ENCODE measurements at regions not wholly inside any gene's neighbourhood (a gene's known extent, or its start where the extent isn't known, plus 50 kb on each side); places are given as distances from the start of the nearest gene placed in this dataset.

DNA sequence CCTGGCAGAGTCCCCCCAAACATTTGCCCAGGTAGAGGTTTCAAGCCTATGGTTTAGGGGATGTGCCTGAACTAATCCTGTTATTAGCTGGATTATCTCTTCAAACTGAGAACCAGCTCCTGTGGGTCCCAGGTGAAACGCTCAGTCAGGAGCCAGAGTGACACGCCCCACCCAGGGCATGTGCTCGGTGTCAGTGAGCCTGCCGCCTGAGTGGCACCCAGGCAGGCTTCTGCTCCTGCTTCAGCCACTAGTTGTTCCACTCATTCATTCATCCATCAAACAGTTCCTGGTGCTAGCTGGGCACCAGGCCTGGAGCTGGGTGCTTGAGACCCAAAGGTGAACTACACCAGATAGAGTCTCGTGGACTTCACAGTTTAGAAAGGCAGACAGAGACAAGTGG, 129.4 kb upstream of the PITX1 start:
- WGBS (ENCODE audit: missing lambda C conversion rate), result 76% methylated on average over 5 of the region's 5 CpGs
- ChIA-PET CTCF (interaction anchor here (0.7 to 1.2 kb wide), 3 partner anchors 8 to 814 kb away, joined by 3 read pairs; no protein-coding TSS in a partner anchor), POLR2A (no interaction called here)
- ATAC-seq, result no peak
- no peak for DNase-seq (ENCODE audit: low read depth in 1 of 2, low spot score in 1 of 2)
- no peak for TF ChIP-seq EHMT2 (IDR thresholded peaks at IDR 0.05; ENCODE audit: low read depth)
- TF ChIP-seq, protein P1, sequence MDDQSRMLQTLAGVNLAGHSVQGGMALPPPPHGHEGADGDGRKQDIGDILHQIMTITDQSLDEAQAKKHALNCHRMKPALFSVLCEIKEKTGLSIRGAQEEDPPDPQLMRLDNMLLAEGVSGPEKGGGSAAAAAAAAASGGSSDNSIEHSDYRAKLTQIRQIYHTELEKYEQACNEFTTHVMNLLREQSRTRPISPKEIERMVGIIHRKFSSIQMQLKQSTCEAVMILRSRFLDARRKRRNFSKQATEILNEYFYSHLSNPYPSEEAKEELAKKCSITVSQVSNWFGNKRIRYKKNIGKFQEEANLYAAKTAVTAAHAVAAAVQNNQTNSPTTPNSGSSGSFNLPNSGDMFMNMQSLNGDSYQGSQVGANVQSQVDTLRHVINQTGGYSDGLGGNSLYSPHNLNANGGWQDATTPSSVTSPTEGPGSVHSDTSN (IDR thresholded peaks at IDR 0.05), result no peak
- TF ChIP-seq, protein P2, sequence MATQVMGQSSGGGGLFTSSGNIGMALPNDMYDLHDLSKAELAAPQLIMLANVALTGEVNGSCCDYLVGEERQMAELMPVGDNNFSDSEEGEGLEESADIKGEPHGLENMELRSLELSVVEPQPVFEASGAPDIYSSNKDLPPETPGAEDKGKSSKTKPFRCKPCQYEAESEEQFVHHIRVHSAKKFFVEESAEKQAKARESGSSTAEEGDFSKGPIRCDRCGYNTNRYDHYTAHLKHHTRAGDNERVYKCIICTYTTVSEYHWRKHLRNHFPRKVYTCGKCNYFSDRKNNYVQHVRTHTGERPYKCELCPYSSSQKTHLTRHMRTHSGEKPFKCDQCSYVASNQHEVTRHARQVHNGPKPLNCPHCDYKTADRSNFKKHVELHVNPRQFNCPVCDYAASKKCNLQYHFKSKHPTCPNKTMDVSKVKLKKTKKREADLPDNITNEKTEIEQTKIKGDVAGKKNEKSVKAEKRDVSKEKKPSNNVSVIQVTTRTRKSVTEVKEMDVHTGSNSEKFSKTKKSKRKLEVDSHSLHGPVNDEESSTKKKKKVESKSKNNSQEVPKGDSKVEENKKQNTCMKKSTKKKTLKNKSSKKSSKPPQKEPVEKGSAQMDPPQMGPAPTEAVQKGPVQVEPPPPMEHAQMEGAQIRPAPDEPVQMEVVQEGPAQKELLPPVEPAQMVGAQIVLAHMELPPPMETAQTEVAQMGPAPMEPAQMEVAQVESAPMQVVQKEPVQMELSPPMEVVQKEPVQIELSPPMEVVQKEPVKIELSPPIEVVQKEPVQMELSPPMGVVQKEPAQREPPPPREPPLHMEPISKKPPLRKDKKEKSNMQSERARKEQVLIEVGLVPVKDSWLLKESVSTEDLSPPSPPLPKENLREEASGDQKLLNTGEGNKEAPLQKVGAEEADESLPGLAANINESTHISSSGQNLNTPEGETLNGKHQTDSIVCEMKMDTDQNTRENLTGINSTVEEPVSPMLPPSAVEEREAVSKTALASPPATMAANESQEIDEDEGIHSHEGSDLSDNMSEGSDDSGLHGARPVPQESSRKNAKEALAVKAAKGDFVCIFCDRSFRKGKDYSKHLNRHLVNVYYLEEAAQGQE (IDR thresholded peaks at IDR 0.05), result no peak
- no peak for TF ChIP-seq CHD4 (IDR thresholded peaks at IDR 0.05; ENCODE audit: borderline replicate concordance)
- no peak for TF ChIP-seq POLR2AphosphoS2 (conservative IDR thresholded peaks at IDR 0.05; ENCODE audit: low read length)
- no peak for TF ChIP-seq ZNF302 (CRISPR knock-in tag; IDR thresholded peaks at IDR 0.05)
- TF ChIP-seq SMC3 (IDR thresholded peaks at IDR 0.05), result no peak
- TF ChIP-seq CBX8 (IDR thresholded peaks at IDR 0.05), result no peak
- no peak for TF ChIP-seq SREBF2 (IDR thresholded peaks at IDR 0.05)
- TF ChIP-seq HDAC2 (IDR thresholded peaks at IDR 0.05), result no peak
- no peak for TF ChIP-seq CHD2 (IDR thresholded peaks at IDR 0.05; ENCODE audit: low read length, partially characterized antibody)
- Histone ChIP-seq H3K4me2 (no peak overlapping the region), H3K27ac (no peak overlapping the region), H3K4me3 (no peak overlapping the region), H3K9me3 (peaks cover 21% of the 10 kb centered on the region), H3K4me1 (no peaks in the 10 kb centered on the region)
- FAIRE-seq, result no peak

DNA sequence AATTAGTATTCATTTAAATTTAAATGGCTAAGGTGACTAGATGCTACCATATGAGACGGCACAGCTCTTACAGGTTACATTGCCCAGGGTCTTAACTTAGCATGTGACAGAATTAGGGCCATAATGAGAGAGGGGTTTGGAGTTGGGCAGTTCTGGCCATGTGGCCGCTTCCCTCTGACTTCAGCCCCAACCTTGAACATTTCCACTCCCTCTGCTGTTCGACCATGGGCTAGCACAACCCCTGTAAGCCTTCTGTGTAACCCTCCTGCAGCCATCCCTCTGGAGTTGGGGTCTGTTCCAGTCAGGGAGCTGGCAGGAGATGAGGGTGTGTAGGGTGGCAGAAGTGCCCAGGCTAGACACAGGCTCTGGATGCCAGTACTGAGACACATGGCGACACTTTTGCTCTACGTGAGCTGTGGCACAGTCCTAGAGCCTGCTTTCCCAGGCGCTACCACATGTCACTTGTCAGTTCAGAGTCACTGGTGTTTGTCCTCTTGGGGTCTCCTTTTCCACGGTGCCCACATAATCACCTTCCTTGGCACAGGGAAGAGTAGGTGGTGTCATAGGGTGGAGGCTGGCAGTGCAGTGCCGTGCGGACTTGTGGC, 128.7 kb upstream of the PITX1 start:
- Histone ChIP-seq H3K4me1 (no peaks in the 10 kb centered on the region), H3K27ac (no peak overlapping the region), H3K4me3 (no peak overlapping the region), H3K9me3 (peaks cover 24% of the 10 kb centered on the region), H3K4me2 (no peak overlapping the region)
- 61% methylated on average over 9 of the region's 9 CpGs for WGBS (ENCODE audit: missing lambda C conversion rate)
- POLR2A ChIA-PET, result no interaction called here
- CTCF ChIA-PET, result interaction anchor here (0.7 to 1.4 kb wide), 6 partner anchors 8 to 814 kb away, joined by 3 to 4 read pairs (median 3); no protein-coding TSS in a partner anchor
- DNase-seq (ENCODE audit: low read depth in 1 of 2, low spot score in 1 of 2), result no peak
- TF ChIP-seq RAD21 (conservative IDR thresholded peaks at IDR 0.05 in 1 of 2, IDR thresholded peaks at IDR 0.05 in 1 of 2), result peak in 1 of 2 experiments; percentile 23; a peak in 2 of 5 replicates
- no peak for TF ChIP-seq TFCP2L1 (CRISPR knock-in tag; IDR thresholded peaks at IDR 0.05)
- peak; percentile 70 to 77; a peak in 5 of 6 replicates for ATAC-seq
- no peak for FAIRE-seq

DNA sequence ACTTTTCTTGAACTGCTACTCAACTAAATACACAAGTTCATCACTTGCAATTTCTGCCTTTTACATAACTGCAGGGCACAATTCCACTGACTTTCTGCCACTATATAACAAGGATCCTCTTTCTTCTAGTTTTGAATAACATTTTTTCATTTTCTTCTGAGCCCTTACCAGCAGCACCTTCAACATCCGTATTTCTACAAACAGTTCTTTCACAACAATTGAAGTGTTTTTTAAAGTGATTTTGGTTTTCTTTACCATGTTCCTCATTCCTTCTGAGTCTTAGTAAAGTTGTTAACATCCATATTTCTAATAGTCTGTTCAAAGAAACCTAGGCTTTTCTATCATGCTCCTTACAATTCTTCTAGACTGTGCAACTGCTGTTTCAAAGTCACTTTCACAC, 127.2 kb upstream of the PITX1 start:
- ChIA-PET POLR2A (no interaction called here), CTCF (no interaction called here)
- DNase-seq (ENCODE audit: low read depth in 1 of 2, low spot score in 1 of 2), result no peak
- peaks cover 24% of the 10 kb centered on the region for H3K9me3 ChIP-seq
- H3K27ac ChIP-seq, result no peak overlapping the region
- no peaks in the 10 kb centered on the region for H3K4me1 ChIP-seq
- peak; percentile 13 for FAIRE-seq
- H3K4me3 ChIP-seq, result no peak overlapping the region
- H3K4me2 ChIP-seq, result no peak overlapping the region
- TF ChIP-seq, protein P3, sequence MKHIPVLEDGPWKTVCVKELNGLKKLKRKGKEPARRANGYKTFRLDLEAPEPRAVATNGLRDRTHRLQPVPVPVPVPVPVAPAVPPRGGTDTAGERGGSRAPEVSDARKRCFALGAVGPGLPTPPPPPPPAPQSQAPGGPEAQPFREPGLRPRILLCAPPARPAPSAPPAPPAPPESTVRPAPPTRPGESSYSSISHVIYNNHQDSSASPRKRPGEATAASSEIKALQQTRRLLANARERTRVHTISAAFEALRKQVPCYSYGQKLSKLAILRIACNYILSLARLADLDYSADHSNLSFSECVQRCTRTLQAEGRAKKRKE (CRISPR knock-in tag; IDR thresholded peaks at IDR 0.05; ENCODE audit: low read depth), result no peak
- TF ChIP-seq, protein P4, sequence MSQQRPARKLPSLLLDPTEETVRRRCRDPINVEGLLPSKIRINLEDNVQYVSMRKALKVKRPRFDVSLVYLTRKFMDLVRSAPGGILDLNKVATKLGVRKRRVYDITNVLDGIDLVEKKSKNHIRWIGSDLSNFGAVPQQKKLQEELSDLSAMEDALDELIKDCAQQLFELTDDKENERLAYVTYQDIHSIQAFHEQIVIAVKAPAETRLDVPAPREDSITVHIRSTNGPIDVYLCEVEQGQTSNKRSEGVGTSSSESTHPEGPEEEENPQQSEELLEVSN (IDR thresholded peaks at IDR 0.05; ENCODE audit: borderline replicate concordance, low read depth), result no peak
- TF ChIP-seq JUNB (IDR thresholded peaks at IDR 0.05) (no peak), ZFP36 (IDR thresholded peaks at IDR 0.05; ENCODE audit: borderline replicate concordance, partially characterized antibody) (no peak), FOSL2 (IDR thresholded peaks at IDR 0.05) (no peak), FOSL2 (CRISPR knock-in tag; IDR thresholded peaks at IDR 0.05) (no peak), JUN (IDR thresholded peaks at IDR 0.05) (no peak), ZSCAN20 (CRISPR knock-in tag; IDR thresholded peaks at IDR 0.05) (no peak), CHD4 (IDR thresholded peaks at IDR 0.05; ENCODE audit: borderline replicate concordance) (no peak), HOXB5 (CRISPR knock-in tag; IDR thresholded peaks at IDR 0.05) (no peak), EHMT2 (IDR thresholded peaks at IDR 0.05; ENCODE audit: low read depth) (no peak), GATA3 (IDR thresholded peaks at IDR 0.05; ENCODE audit: borderline replicate concordance) (no peak), RCOR1 (IDR thresholded peaks at IDR 0.05; ENCODE audit: low read depth, low read length) (no peak)
- TF ChIP-seq, protein P5, sequence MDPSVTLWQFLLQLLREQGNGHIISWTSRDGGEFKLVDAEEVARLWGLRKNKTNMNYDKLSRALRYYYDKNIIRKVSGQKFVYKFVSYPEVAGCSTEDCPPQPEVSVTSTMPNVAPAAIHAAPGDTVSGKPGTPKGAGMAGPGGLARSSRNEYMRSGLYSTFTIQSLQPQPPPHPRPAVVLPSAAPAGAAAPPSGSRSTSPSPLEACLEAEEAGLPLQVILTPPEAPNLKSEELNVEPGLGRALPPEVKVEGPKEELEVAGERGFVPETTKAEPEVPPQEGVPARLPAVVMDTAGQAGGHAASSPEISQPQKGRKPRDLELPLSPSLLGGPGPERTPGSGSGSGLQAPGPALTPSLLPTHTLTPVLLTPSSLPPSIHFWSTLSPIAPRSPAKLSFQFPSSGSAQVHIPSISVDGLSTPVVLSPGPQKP (IDR thresholded peaks at IDR 0.05; ENCODE audit: low read depth, low read length), result no peak
- TF ChIP-seq, protein P1 (IDR thresholded peaks at IDR 0.05), result no peak
- whole genome bisulfite sequencing (ENCODE audit: missing lambda C conversion rate), result 91% methylated on average over 1 of the region's 1 CpG
- no peak for ATAC-seq

Data from A549 (cell line).